Loucy (cell line): ENCODE measurements at regions not wholly inside any gene's neighbourhood (a gene's known extent, or its start where the extent isn't known, plus 50 kb on each side); places are given as distances from the start of the nearest gene placed in this dataset.

ENCODE experiments used
- H2AFZ ChIP-seq: fragments of 200-600 bp; sonication (generic); 2 replicates; pipeline ENCODE4 v1.6.0; 2016; ENCODE audit warnings: antibody characterized with exemption, mild to moderate bottlenecking, low read length, moderate library complexity
- H3F3A ChIP-seq: fragments of 200-600 bp; 2 replicates; pipeline ENCODE4 v1.6.0; 2016; ENCODE audit warnings: antibody characterized with exemption, low read depth, mild to moderate bottlenecking
- H3K27me3 ChIP-seq: fragments of 200-600 bp; sonication (generic); 2 replicates; pipeline ENCODE4 v1.6.1; 2014; ENCODE audit warnings: low read length, mild to moderate bottlenecking; ENCODE audit not compliant: insufficient read depth, poor library complexity, severe bottlenecking
- H3K36me3 ChIP-seq: fragments of 200-600 bp; sonication (generic); 2 replicates; pipeline ENCODE4 v1.6.1; 2016; ENCODE audit warnings: low read length; ENCODE audit not compliant: insufficient read depth
- H3K4me1 ChIP-seq: fragments of 200-600 bp; sonication (generic); 2 replicates; pipeline ENCODE4 v1.5.1; 2014; ENCODE audit warnings: low read length, mild to moderate bottlenecking; ENCODE audit not compliant: insufficient read depth, poor library complexity, severe bottlenecking
- H3K4me2 ChIP-seq: fragments of 200-600 bp; sonication (generic); 2 replicates; pipeline ENCODE4 v1.6.0; 2014; ENCODE audit warnings: antibody characterized with exemption, low read length, low read depth, mild to moderate bottlenecking; ENCODE audit not compliant: poor library complexity, severe bottlenecking
- H3K4me3 ChIP-seq: fragments of 200-600 bp; sonication (generic); 2 replicates; pipeline ENCODE4 v1.5.1; 2014; ENCODE audit warnings: low read length, mild to moderate bottlenecking, mixed read lengths; ENCODE audit not compliant: poor library complexity, severe bottlenecking
- H3K79me2 ChIP-seq: fragments of 200-600 bp; sonication (generic); 2 replicates; pipeline ENCODE4 v1.6.1; 2014; ENCODE audit warnings: low read length; ENCODE audit not compliant: insufficient read depth
- H3K9ac ChIP-seq: fragments of 200-600 bp; sonication (generic); 2 replicates; pipeline ENCODE4 v1.6.0; 2014; ENCODE audit warnings: mild to moderate bottlenecking, low read depth, low read length, moderate library complexity; ENCODE audit not compliant: poor library complexity, severe bottlenecking
- H3K9me2 ChIP-seq: fragments of 200-600 bp; sonication (generic); replicated peaks from 2 replicates; pipeline ENCODE4 v1.6.1; 2016; ENCODE audit warnings: low read depth, low read length, mixed read lengths
- H3K9me3 ChIP-seq: fragments of 200-600 bp; sonication (generic); 2 replicates; pipeline ENCODE4 v1.6.1; 2014; ENCODE audit warnings: mild to moderate bottlenecking, antibody characterized with exemption, low read length, low read depth; ENCODE audit not compliant: insufficient read depth
- H4K20me1 ChIP-seq: fragments of 200-600 bp; sonication (generic); 2 replicates; pipeline ENCODE4 v1.6.0; 2014; ENCODE audit warnings: antibody characterized with exemption, low read length, mild to moderate bottlenecking; ENCODE audit not compliant: insufficient read depth, poor library complexity, severe bottlenecking
- EZH2phosphoT487 ChIP-seq: fragments of 200-600 bp; IDR thresholded peaks from 2 replicates; pipeline ENCODE4 v1.6.1; 2018; ENCODE audit warnings: antibody characterized with exemption, mild to moderate bottlenecking, moderate library complexity, borderline replicate concordance
- TF ChIP-seq, protein P1 (sequence below): fragments of 200-600 bp; sonication (generic); conservative IDR thresholded peaks from 2 replicates; pipeline ENCODE4 v1.5.1; 2014; ENCODE audit warnings: mild to moderate bottlenecking, antibody characterized with exemption, low read length

DNA sequence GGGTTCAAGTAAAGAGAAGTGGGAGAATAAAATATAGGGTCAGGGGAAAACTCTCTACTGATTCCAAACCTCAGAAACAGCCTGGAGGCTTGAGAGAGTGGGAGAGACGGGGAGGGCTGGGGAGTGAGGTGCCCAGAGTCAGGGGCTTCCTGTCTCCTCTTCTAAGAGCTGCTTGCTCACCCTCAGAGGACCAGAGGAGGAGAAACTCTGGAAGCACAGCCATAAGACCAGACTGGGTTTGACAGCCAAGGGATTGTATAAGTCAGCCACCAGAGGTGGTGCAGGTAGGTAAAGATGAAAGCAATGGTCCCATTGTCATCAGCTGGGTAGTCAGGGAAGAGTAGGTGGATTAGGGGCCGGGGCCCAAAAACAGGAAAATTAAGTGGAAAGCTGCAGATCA lies 259.4 kb downstream of the TNS1 start:
- TF ChIP-seq EZH2phosphoT487 = no peak
- TF ChIP-seq, protein P1, sequence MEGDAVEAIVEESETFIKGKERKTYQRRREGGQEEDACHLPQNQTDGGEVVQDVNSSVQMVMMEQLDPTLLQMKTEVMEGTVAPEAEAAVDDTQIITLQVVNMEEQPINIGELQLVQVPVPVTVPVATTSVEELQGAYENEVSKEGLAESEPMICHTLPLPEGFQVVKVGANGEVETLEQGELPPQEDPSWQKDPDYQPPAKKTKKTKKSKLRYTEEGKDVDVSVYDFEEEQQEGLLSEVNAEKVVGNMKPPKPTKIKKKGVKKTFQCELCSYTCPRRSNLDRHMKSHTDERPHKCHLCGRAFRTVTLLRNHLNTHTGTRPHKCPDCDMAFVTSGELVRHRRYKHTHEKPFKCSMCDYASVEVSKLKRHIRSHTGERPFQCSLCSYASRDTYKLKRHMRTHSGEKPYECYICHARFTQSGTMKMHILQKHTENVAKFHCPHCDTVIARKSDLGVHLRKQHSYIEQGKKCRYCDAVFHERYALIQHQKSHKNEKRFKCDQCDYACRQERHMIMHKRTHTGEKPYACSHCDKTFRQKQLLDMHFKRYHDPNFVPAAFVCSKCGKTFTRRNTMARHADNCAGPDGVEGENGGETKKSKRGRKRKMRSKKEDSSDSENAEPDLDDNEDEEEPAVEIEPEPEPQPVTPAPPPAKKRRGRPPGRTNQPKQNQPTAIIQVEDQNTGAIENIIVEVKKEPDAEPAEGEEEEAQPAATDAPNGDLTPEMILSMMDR = no peak
- no peaks in the 10 kb centered on the region for H3K4me1 ChIP-seq
- no peaks in the 10 kb centered on the region for H3K27me3 ChIP-seq
- no peaks in the 10 kb centered on the region for H3K9me3 ChIP-seq
- no peak overlapping the region for H3K4me3 ChIP-seq
- no peak overlapping the region for H3K4me2 ChIP-seq
- no peaks in the 10 kb centered on the region for H3K36me3 ChIP-seq
- H2AFZ ChIP-seq = no peak overlapping the region
- H3K79me2 ChIP-seq = no peaks in the 10 kb centered on the region
- no peaks in the 10 kb centered on the region for H4K20me1 ChIP-seq
- no peaks in the 10 kb centered on the region for H3K9me2 ChIP-seq
- no peaks in the 10 kb centered on the region for H3F3A ChIP-seq
- H3K9ac ChIP-seq = no peak overlapping the region

DNA sequence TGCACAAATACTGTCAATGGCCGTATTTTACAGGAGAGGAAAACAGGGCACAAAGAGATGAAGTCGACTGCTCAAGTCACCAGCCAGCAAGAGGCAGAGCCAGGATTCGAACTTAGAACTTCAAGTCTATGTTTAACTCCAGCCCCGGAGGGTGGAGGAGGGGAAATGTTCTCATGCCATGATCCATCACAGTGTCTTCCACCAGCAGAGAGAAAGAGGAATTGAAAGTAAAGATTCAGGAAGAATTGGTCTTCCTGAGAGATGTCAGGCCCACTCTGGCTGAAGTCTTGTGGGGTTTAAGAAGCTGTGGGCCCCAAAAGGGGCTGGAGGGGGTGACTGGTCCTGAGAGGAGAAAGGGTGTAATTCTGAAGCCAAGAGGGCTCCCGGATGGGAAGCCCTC lies 260.0 kb downstream of the TNS1 start:
- no peaks in the 10 kb centered on the region for H3K27me3 ChIP-seq
- no peaks in the 10 kb centered on the region for H3K79me2 ChIP-seq
- no peaks in the 10 kb centered on the region for H4K20me1 ChIP-seq
- no peak overlapping the region for H3K4me2 ChIP-seq
- H3K9me3 ChIP-seq = no peaks in the 10 kb centered on the region
- no peaks in the 10 kb centered on the region for H3K4me1 ChIP-seq
- no peak overlapping the region for H2AFZ ChIP-seq
- no peaks in the 10 kb centered on the region for H3F3A ChIP-seq
- H3K4me3 ChIP-seq = no peak overlapping the region
- no peaks in the 10 kb centered on the region for H3K9me2 ChIP-seq
- H3K9ac ChIP-seq = no peak overlapping the region
- TF ChIP-seq EZH2phosphoT487 = no peak
- H3K36me3 ChIP-seq = no peaks in the 10 kb centered on the region

DNA sequence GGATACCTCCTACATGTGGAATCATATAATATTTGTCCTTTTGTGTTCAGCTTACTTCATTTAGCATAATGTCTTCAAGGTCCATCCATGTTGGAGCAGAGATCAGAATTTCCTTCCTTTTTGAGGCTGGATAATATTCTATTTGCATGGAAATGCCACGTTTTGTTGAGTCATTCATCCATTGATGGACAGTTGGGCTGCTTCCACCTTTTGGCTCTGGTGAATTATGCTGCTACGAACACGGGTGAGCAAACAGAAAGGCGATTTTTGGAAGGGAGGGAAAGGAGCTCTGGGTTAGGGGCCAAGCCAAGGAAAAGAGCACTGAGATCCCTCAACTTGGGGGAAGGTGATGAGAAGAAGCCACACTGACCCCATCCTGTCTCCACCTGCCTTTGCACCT lies 260.5 kb downstream of the TNS1 start:
- TF ChIP-seq, protein P1 = no peak
- H3K9ac ChIP-seq = no peak overlapping the region
- no peak overlapping the region for H3K4me2 ChIP-seq
- no peak overlapping the region for H3K4me3 ChIP-seq
- no peaks in the 10 kb centered on the region for H3K9me3 ChIP-seq
- no peaks in the 10 kb centered on the region for H3F3A ChIP-seq
- H2AFZ ChIP-seq = no peak overlapping the region
- H3K79me2 ChIP-seq = no peaks in the 10 kb centered on the region
- no peaks in the 10 kb centered on the region for H4K20me1 ChIP-seq
- peaks cover 3% of the 10 kb centered on the region for H3K4me1 ChIP-seq
- H3K27me3 ChIP-seq = no peaks in the 10 kb centered on the region
- H3K9me2 ChIP-seq = no peaks in the 10 kb centered on the region
- H3K36me3 ChIP-seq = no peaks in the 10 kb centered on the region

DNA sequence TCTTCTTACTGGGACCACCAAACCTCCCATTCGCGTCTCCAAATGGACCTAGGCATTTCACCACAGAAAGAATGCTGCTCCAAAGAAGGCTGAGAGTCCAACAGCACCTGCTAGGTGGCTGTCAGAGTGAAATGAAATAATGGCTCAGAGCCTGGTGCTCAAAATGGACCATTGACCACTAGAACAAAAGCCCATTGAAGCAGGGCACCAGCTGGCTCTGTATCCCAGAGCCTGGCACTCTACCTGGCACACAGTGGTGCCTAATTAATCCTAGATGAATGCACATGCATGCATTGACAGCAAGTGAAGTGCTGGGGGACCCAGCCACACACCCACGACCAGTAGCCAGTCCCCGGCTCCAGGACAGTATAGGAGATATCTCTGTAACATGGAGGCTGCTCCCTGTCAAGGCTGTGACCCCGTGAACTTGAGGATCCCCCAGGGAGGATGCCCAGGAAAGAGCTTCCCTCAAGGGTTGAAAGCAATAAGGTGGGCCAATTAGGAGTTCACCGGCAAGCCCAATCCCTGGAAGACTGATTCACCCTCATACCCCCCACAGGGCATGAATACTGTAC lies 261.3 kb downstream of the TNS1 start:
- TF ChIP-seq, protein P1 = no peak
- TF ChIP-seq EZH2phosphoT487 = no peak
- no peak overlapping the region for H3K9ac ChIP-seq
- H2AFZ ChIP-seq = no peak overlapping the region
- H3K4me1 ChIP-seq = peaks cover 11% of the 10 kb centered on the region
- H3K4me3 ChIP-seq = no peak overlapping the region
- no peaks in the 10 kb centered on the region for H3K9me3 ChIP-seq
- no peaks in the 10 kb centered on the region for H3K9me2 ChIP-seq
- no peaks in the 10 kb centered on the region for H3F3A ChIP-seq
- H4K20me1 ChIP-seq = no peaks in the 10 kb centered on the region
- H3K79me2 ChIP-seq = no peaks in the 10 kb centered on the region
- H3K36me3 ChIP-seq = no peaks in the 10 kb centered on the region
- H3K27me3 ChIP-seq = no peaks in the 10 kb centered on the region
- no peak overlapping the region for H3K4me2 ChIP-seq
